HepG2 (cell line): ENCODE measurements at regions not wholly inside any gene's neighbourhood (a gene's known extent, or its start where the extent isn't known, plus 50 kb on each side); places are given as distances from the start of the nearest gene placed in this dataset.

Experiments used
- BCL3 ChIP-seq: sonication (generic); formaldehyde crosslinking; IDR thresholded peaks from 2 replicates; pipeline ENCODE4 v1.5.1; 2020; ENCODE audit warnings: mild to moderate bottlenecking, missing genetic modification reagents, moderate library complexity
- CENPT ChIP-seq: sonication (generic); formaldehyde crosslinking; IDR thresholded peaks from 2 replicates; pipeline ENCODE4 v1.8.0; 2022; ENCODE audit warnings: low read depth, mild to moderate bottlenecking, moderate library complexity, missing genetic modification reagents
- ELF4 ChIP-seq: sonication (generic); formaldehyde crosslinking; IDR thresholded peaks from 2 replicates; pipeline ENCODE4 v1.5.0; 2020; ENCODE audit warnings: missing genetic modification reagents, mild to moderate bottlenecking, moderate library complexity, borderline replicate concordance
- GTF3A ChIP-seq: sonication (generic); formaldehyde crosslinking; conservative IDR thresholded peaks from 2 replicates; pipeline ENCODE4 v1.4.0; 2020; ENCODE audit warnings: mild to moderate bottlenecking, missing genetic modification reagents
- IRF9 ChIP-seq: sonication (generic); formaldehyde crosslinking; IDR thresholded peaks from 2 replicates; pipeline ENCODE4 v1.8.0; 2022; ENCODE audit warnings: missing genetic modification reagents, mild to moderate bottlenecking, borderline replicate concordance
- ISL2 ChIP-seq: sonication (generic); formaldehyde crosslinking; IDR thresholded peaks from 2 replicates; pipeline ENCODE4 v1.5.0; 2020; ENCODE audit warnings: missing genetic modification reagents
- KDM3A ChIP-seq: IDR thresholded peaks from 2 replicates; pipeline ENCODE4 v1.6.1; 2018; ENCODE audit warnings: low read depth, missing compliant biosample characterization
- MAFK ChIP-seq, 2 experiments: IDR thresholded peaks in 1 of 2; conservative IDR thresholded peaks in 1 of 2; 2 replicates each; pipeline ENCODE4 v1.6.1; 2011; ENCODE audit warnings: improper control_type of control experiment in 2 of 2, low read length in 2 of 2
- NFKBIZ ChIP-seq: IDR thresholded peaks from 2 replicates; pipeline ENCODE4 v1.6.1; 2018; ENCODE audit warnings: missing genetic modification reagents, missing compliant biosample characterization
- NONO ChIP-seq, 2 experiments: fragments of 450-650 bp in 1 of 2; sonication (generic) in 1 of 2; formaldehyde crosslinking in 1 of 2; IDR thresholded peaks in 1 of 2; conservative IDR thresholded peaks in 1 of 2; 2 replicates each; pipeline versions ENCODE4 v1.6.1 to v1.8.0; 2017 to 2022; ENCODE audit warnings: mild to moderate bottlenecking in 1 of 2, missing genetic modification reagents in 1 of 2, moderate library complexity in 1 of 2
- PHF21A ChIP-seq: sonication (generic); formaldehyde crosslinking; IDR thresholded peaks from 2 replicates; pipeline ENCODE4 v1.5.0; 2020; ENCODE audit warnings: mild to moderate bottlenecking, missing genetic modification reagents
- RERE ChIP-seq: IDR thresholded peaks from 2 replicates; pipeline ENCODE4 v1.6.1; 2016; ENCODE audit warnings: low read depth, missing genetic modification reagents, missing compliant biosample characterization
- SIX1 ChIP-seq: sonication (generic); formaldehyde crosslinking; IDR thresholded peaks from 2 replicates; pipeline ENCODE4 v1.4.0; 2020; ENCODE audit warnings: missing genetic modification reagents, borderline replicate concordance
- SYNCRIP ChIP-seq: fragments of 200-400 bp; formaldehyde crosslinking; IDR thresholded peaks from 2 replicates; pipeline ENCODE4 v1.6.1; 2018; ENCODE audit warnings: mild to moderate bottlenecking, low read depth, low read length; ENCODE audit not compliant: insufficient read depth
- TARDBP ChIP-seq: sonication (generic); formaldehyde crosslinking; IDR thresholded peaks from 2 replicates; pipeline ENCODE4 v1.8.0; 2022; ENCODE audit warnings: mild to moderate bottlenecking, missing genetic modification reagents
- ZNF777 ChIP-seq: sonication (generic); formaldehyde crosslinking; IDR thresholded peaks from 2 replicates; pipeline ENCODE4 v1.4.0; 2020; ENCODE audit warnings: missing genetic modification reagents
- ZNF784 ChIP-seq: sonication (generic); formaldehyde crosslinking; IDR thresholded peaks from 2 replicates; pipeline ENCODE4 v1.5.1; 2020; ENCODE audit warnings: missing genetic modification reagents, mild to moderate bottlenecking, borderline replicate concordance
- ZNF792 ChIP-seq: IDR thresholded peaks from 2 replicates; pipeline ENCODE4 v1.6.1; 2016

GRCh38 chr6:127023001-127023778 is 95.3 kb upstream of the RSPO3 start (continued):
- TF ChIP-seq RERE (CRISPR knock-in tag) (peak; percentile 100), IRF9 (no peak), PHF21A (peak; percentile 79), CENPT (no peak), NFKBIZ (CRISPR knock-in tag) (peak; percentile 94; the same call in 1 of the 2 replicates), ZNF777 (CRISPR knock-in tag) (no peak), SIX1 (CRISPR knock-in tag) (peak; percentile 69; the same call in 1 of the 2 replicates), ZNF792 (CRISPR knock-in tag) (no peak), GTF3A (CRISPR knock-in tag) (no peak), TARDBP (CRISPR knock-in tag) (peak; percentile 93), NONO (IDR thresholded peaks at IDR 0.05) (no peak), NONO (CRISPR knock-in tag; conservative IDR thresholded peaks at IDR 0.05) (peak; percentile 71; the same call in 1 of the 2 replicates), SYNCRIP (no peak), ISL2 (CRISPR knock-in tag) (peak; percentile 96), ZNF784 (CRISPR knock-in tag) (peak; percentile 60; the same call in 1 of the 2 replicates), BCL3 (CRISPR knock-in tag) (no peak), MAFK (conservative IDR thresholded peaks at IDR 0.05 in 1 of 2, IDR thresholded peaks at IDR 0.05 in 1 of 2; ENCODE audit: low read length in 2 of 2) (peak; percentile 79), ELF4 (no peak), KDM3A (CRISPR knock-in tag) (0 out of 2 replicates have a peak, but pooled peaks have one; percentile 55)
